Glomerular visceral epithelial cell (primary cell): ENCODE measurements at regions not wholly inside any gene's neighbourhood (a gene's known extent, or its start where the extent isn't known, plus 50 kb on each side); places are given as distances from the start of the nearest gene placed in this dataset.
"Not testable (repeated sequence)": the region's sequence is repeated elsewhere in the genome, so short reads cannot be mapped to it uniquely, and the experiment has no call there.

Experiments
- DNase-seq: peaks from one replicate; pipeline ENCODE4 v3.0.0-alpha.2; 2016; ENCODE audit errors: extremely low spot score

GRCh38 chr3:173216063-173216462, 75.0 kb upstream of the SPATA16 start:
- DNase-seq, result no peak

GRCh38 chr3:173214576-173214975, 73.5 kb upstream of the SPATA16 start:
- DNase-seq, result no peak

- DNase-seq, result no peak
Measured at GRCh38 chr3:173199568-173199967, 58.5 kb upstream of the SPATA16 start.

GRCh38 chr3:173194868-173195267, 53.8 kb upstream of the SPATA16 start:
- not testable (repeated sequence) for DNase-seq

- DNase-seq, result no peak
Measured at GRCh38 chr3:173191611-173192010, 50.6 kb upstream of the SPATA16 start.
